Mesenchymal stem cell (in vitro differentiated cells and primary cell): ENCODE measurements at regions not wholly inside any gene's neighbourhood (a gene's known extent, or its start where the extent isn't known, plus 50 kb on each side); places are given as distances from the start of the nearest gene placed in this dataset.

Experiments
- DNase-seq: peaks from one replicate; pipeline ENCODE4 v3.0.0-alpha.2; 2013
- H2AFZ ChIP-seq: one replicate; pipeline ENCODE4 v1.6.1; 2013; ENCODE audit warnings: low read depth, mild to moderate bottlenecking, control low read depth, inconsistent platforms, low read length, moderate library complexity
- H2AK5ac ChIP-seq: 2 replicates; pipeline ENCODE4 v1.6.1; 2013; ENCODE audit warnings: low read length, moderate library complexity, mild to moderate bottlenecking, inconsistent platforms; ENCODE audit not compliant: severe bottlenecking
- H2BK120ac ChIP-seq: one replicate; pipeline ENCODE4 v1.6.1; 2013; ENCODE audit warnings: low read depth, mild to moderate bottlenecking, inconsistent platforms, low read length, moderate library complexity
- H2BK12ac ChIP-seq, 2 experiments: one replicate each; pipeline ENCODE4 v1.6.1; 2013; ENCODE audit warnings: inconsistent platforms in 2 of 2, low read length in 2 of 2, mild to moderate bottlenecking in 2 of 2, moderate library complexity in 2 of 2, control low read depth in 1 of 2
- H2BK15ac ChIP-seq: one replicate; pipeline ENCODE4 v1.6.1; 2013; ENCODE audit warnings: mild to moderate bottlenecking, low read depth, inconsistent platforms; ENCODE audit not compliant: poor library complexity, severe bottlenecking
- H2BK5ac ChIP-seq: 2 replicates; pipeline ENCODE4 v1.6.1; 2013; ENCODE audit warnings: low read depth, mild to moderate bottlenecking, low read length, control low read depth, inconsistent platforms; ENCODE audit not compliant: poor library complexity, severe bottlenecking
- H3K14ac ChIP-seq, 2 experiments: one replicate each; pipeline ENCODE4 v1.6.1; 2013; ENCODE audit warnings: inconsistent platforms in 2 of 2, low read length in 2 of 2, control low read depth in 1 of 2, mild to moderate bottlenecking in 1 of 2, moderate library complexity in 1 of 2
- H3K18ac ChIP-seq, 2 experiments: one replicate each; pipeline ENCODE4 v1.6.1; 2013; ENCODE audit warnings: inconsistent platforms in 2 of 2, low read length in 2 of 2, control low read depth in 1 of 2, low read depth in 1 of 2, mild to moderate bottlenecking in 1 of 2
- H3K23ac ChIP-seq, 2 experiments: one replicate each; pipeline ENCODE4 v1.6.1; 2013; ENCODE audit warnings: inconsistent platforms in 2 of 2, low read length in 2 of 2, mild to moderate bottlenecking in 2 of 2, moderate library complexity in 2 of 2, control low read depth in 1 of 2
- H3K27ac ChIP-seq: 2 replicates; pipeline ENCODE4 v1.5.1; 2013; ENCODE audit warnings: mild to moderate bottlenecking, moderate library complexity, low read length, control low read depth, inconsistent platforms; ENCODE audit not compliant: poor library complexity, severe bottlenecking
- H3K27me3 ChIP-seq, 2 experiments: 2 replicates each; pipeline versions ENCODE4 v1.6.1 to v1.7.0; 2013; ENCODE audit warnings: low read length in 2 of 2, mild to moderate bottlenecking in 2 of 2, moderate library complexity in 2 of 2, control low read depth in 1 of 2, inconsistent platforms in 1 of 2; ENCODE audit not compliant: control insufficient read depth in 1 of 2, insufficient read depth in 1 of 2
- H3K36me3 ChIP-seq, 2 experiments: 2 replicates each; pipeline versions ENCODE4 v1.6.1 to v1.7.0; 2013; ENCODE audit warnings: low read length in 2 of 2, control low read depth in 1 of 2, inconsistent platforms in 1 of 2, low read depth in 1 of 2, mild to moderate bottlenecking in 1 of 2; ENCODE audit not compliant: insufficient read depth in 2 of 2, control insufficient read depth in 1 of 2
- H3K4ac ChIP-seq, 2 experiments: one replicate each; pipeline ENCODE4 v1.6.1; 2013; ENCODE audit warnings: inconsistent platforms in 2 of 2, low read length in 2 of 2, mild to moderate bottlenecking in 2 of 2, moderate library complexity in 2 of 2, control low read depth in 1 of 2, low read depth in 1 of 2
- H3K4me1 ChIP-seq: 2 replicates; pipeline ENCODE4 v1.6.1; 2013; ENCODE audit warnings: low read depth, low read length, control low read depth; ENCODE audit not compliant: control insufficient read depth, insufficient read depth
- H3K4me2 ChIP-seq: 2 replicates; pipeline ENCODE4 v1.6.1; 2013; ENCODE audit warnings: low read length, mild to moderate bottlenecking, inconsistent platforms; ENCODE audit not compliant: poor library complexity, severe bottlenecking
- H3K4me3 ChIP-seq, 2 experiments: 2 replicates each; pipeline versions ENCODE4 v1.5.1 to v1.7.0; 2013; ENCODE audit warnings: low read length in 2 of 2, mild to moderate bottlenecking in 2 of 2, control low read depth in 1 of 2, low read depth in 1 of 2; ENCODE audit not compliant: insufficient read depth in 1 of 2
- H3K79me1 ChIP-seq: replicated peaks from 2 replicates; pipeline ENCODE4 v1.6.1; 2013; ENCODE audit warnings: mild to moderate bottlenecking, control low read depth, low read length, inconsistent platforms; ENCODE audit not compliant: poor library complexity, severe bottlenecking
- H3K9ac ChIP-seq: 2 replicates; pipeline ENCODE4 v1.7.0; 2013; ENCODE audit warnings: mild to moderate bottlenecking, low read length, moderate library complexity
- H3K9me3 ChIP-seq: 2 replicates; pipeline ENCODE4 v1.7.0; 2013; ENCODE audit warnings: mild to moderate bottlenecking, low read length; ENCODE audit not compliant: control insufficient read depth
- H4K8ac ChIP-seq: one replicate; pipeline ENCODE4 v1.6.1; 2013; ENCODE audit warnings: inconsistent platforms, mild to moderate bottlenecking, low read length, moderate library complexity
- H4K91ac ChIP-seq: one replicate; pipeline ENCODE4 v1.6.1; 2013; ENCODE audit warnings: mild to moderate bottlenecking, low read length, inconsistent platforms
- WGBS: methylation state at CpG from one replicate; pipeline ENCODE4 v1.1.7; 2013; ENCODE audit warnings: mixed read lengths; 5-methylcytosine and 5-hydroxymethylcytosine counted together

GRCh38 chr6:19309661-19310060, 527.5 kb upstream of the ID4 start:
- Histone ChIP-seq H3K23ac (no peak overlapping the region), H3K4ac (no peak overlapping the region), H4K8ac (no peak overlapping the region), H3K18ac (no peak overlapping the region), H3K36me3 (no peaks in the 10 kb centered on the region), H2AK5ac (no peak overlapping the region), H3K9me3 (peaks cover 2% of the 10 kb centered on the region), H3K79me1 (no peaks in the 10 kb centered on the region), H2BK15ac (no peak overlapping the region), H3K27me3 (no peaks in the 10 kb centered on the region), H3K4me1 (no peaks in the 10 kb centered on the region), H3K14ac (no peak overlapping the region), H3K4me3 (no peak overlapping the region), H4K91ac (no peak overlapping the region), H2AFZ (no peak overlapping the region), H2BK120ac (no peak overlapping the region), H2BK5ac (no peak overlapping the region), H3K27ac (no peak overlapping the region), H2BK12ac (no peak overlapping the region), H3K4me2 (no peak overlapping the region), H3K9ac (no peak overlapping the region)
- WGBS, result 100% methylated on average over 1 of the region's 1 CpG
- no peak for DNase-seq

GRCh38 chr6:19311786-19312185, 525.4 kb upstream of the ID4 start:
- Histone ChIP-seq H3K9me3 (peaks cover 4% of the 10 kb centered on the region), H2BK12ac (no peak overlapping the region), H3K27ac (no peak overlapping the region), H3K27me3 (no peaks in the 10 kb centered on the region), H4K8ac (no peak overlapping the region), H3K9ac (no peak overlapping the region), H2BK5ac (no peak overlapping the region), H2AK5ac (no peak overlapping the region), H3K4me3 (no peak overlapping the region), H3K14ac (no peak overlapping the region), H3K4me1 (no peaks in the 10 kb centered on the region), H2BK15ac (no peak overlapping the region), H2AFZ (no peak overlapping the region), H3K79me1 (no peaks in the 10 kb centered on the region), H4K91ac (no peak overlapping the region), H3K18ac (no peak overlapping the region), H3K4ac (no peak overlapping the region), H2BK120ac (no peak overlapping the region), H3K36me3 (no peaks in the 10 kb centered on the region), H3K23ac (no peak overlapping the region), H3K4me2 (no peak overlapping the region)
- DNase-seq, result no peak
- 12% methylated on average over 3 of the region's 3 CpGs for WGBS

- no peak overlapping the region for H2AFZ ChIP-seq
- no peaks in the 10 kb centered on the region for H3K36me3 ChIP-seq
- H2BK15ac ChIP-seq, result no peak overlapping the region
- peaks cover 4% of the 10 kb centered on the region for H3K9me3 ChIP-seq
- no peak overlapping the region for H2BK5ac ChIP-seq
- H3K9ac ChIP-seq, result no peak overlapping the region
- no peak overlapping the region for H3K4ac ChIP-seq
- H3K27ac ChIP-seq, result no peak overlapping the region
- H3K27me3 ChIP-seq, result no peaks in the 10 kb centered on the region
- 5% methylated on average over 5 of the region's 5 CpGs for WGBS
- no peak for DNase-seq
- H3K23ac ChIP-seq, result no peak overlapping the region
- H4K8ac ChIP-seq, result no peak overlapping the region
- no peak overlapping the region for H2BK12ac ChIP-seq
- no peak overlapping the region for H3K4me2 ChIP-seq
- H2BK120ac ChIP-seq, result no peak overlapping the region
- H3K18ac ChIP-seq, result no peak overlapping the region
- no peak overlapping the region for H3K14ac ChIP-seq
- no peak overlapping the region for H4K91ac ChIP-seq
- no peaks in the 10 kb centered on the region for H3K79me1 ChIP-seq
- H3K4me3 ChIP-seq, result no peak overlapping the region
- no peaks in the 10 kb centered on the region for H3K4me1 ChIP-seq
- H2AK5ac ChIP-seq, result no peak overlapping the region
These were observed 524.8 kb upstream of the ID4 start for GRCh38 chr6:19312241-19312978.

- H3K36me3 ChIP-seq, result no peaks in the 10 kb centered on the region
- no peak overlapping the region for H3K4me3 ChIP-seq
- H2AFZ ChIP-seq, result no peak overlapping the region
- no peak overlapping the region for H3K27ac ChIP-seq
- H4K8ac ChIP-seq, result no peak overlapping the region
- H3K9ac ChIP-seq, result no peak overlapping the region
- H3K4me2 ChIP-seq, result no peak overlapping the region
- H2BK12ac ChIP-seq, result no peak overlapping the region
- H4K91ac ChIP-seq, result no peak overlapping the region
- H3K4me1 ChIP-seq, result no peaks in the 10 kb centered on the region
- no peak overlapping the region for H2BK120ac ChIP-seq
- no peaks in the 10 kb centered on the region for H3K27me3 ChIP-seq
- peaks cover 17% of the 10 kb centered on the region for H3K9me3 ChIP-seq
- no peak overlapping the region for H3K23ac ChIP-seq
- H2AK5ac ChIP-seq, result no peak overlapping the region
- no peak for DNase-seq
- H3K18ac ChIP-seq, result no peak overlapping the region
- H2BK5ac ChIP-seq, result no peak overlapping the region
- 68% methylated on average over 3 of the region's 3 CpGs for WGBS
- no peak overlapping the region for H3K4ac ChIP-seq
- no peak overlapping the region for H2BK15ac ChIP-seq
- no peak overlapping the region for H3K14ac ChIP-seq
- H3K79me1 ChIP-seq, result no peaks in the 10 kb centered on the region
These were observed 519.7 kb upstream of the ID4 start for GRCh38 chr6:19317431-19317986.
